Spleen (tissue), 11 donors: ENCODE measurements at regions not wholly inside any gene's neighbourhood (a gene's known extent, or its start where the extent isn't known, plus 50 kb on each side); places are given as distances from the start of the nearest gene placed in this dataset.

Experiments used
- DNase-seq: peaks from one replicate; pipeline ENCODE4 v3.0.0-alpha.2; 2020
- H3K27ac ChIP-seq, 8 donors: fragments of 200-600 bp; sonication (generic) in 7 of 8; 1 replicate in 4 of 8; 2 replicates in 4 of 8; pipeline versions ENCODE4 v1.5.0 to v1.8.0; 2016 to 2021; ENCODE audit warnings: inconsistent platforms in 4 of 8, mild to moderate bottlenecking in 4 of 8, moderate library complexity in 1 of 8
- H3K27me3 ChIP-seq, 7 donors: fragments of 200-600 bp; sonication (generic) in 6 of 7; replicated peaks in 1 of 7; 1 replicate in 4 of 7; 2 replicates in 3 of 7; pipeline versions ENCODE4 v1.5.0 to v1.8.0; 2016 to 2021; ENCODE audit warnings: inconsistent platforms in 3 of 7, mild to moderate bottlenecking in 1 of 7
- H3K36me3 ChIP-seq, 6 donors: fragments of 200-600 bp; sonication (generic) in 5 of 6; 1 replicate in 4 of 6; 2 replicates in 2 of 6; pipeline versions ENCODE4 v1.5.0 to v1.8.0; 2016 to 2021; ENCODE audit warnings: inconsistent platforms in 2 of 6
- H3K4me1 ChIP-seq, 6 donors: fragments of 200-600 bp; sonication (generic) in 5 of 6; 1 replicate in 3 of 6; 2 replicates in 3 of 6; pipeline versions ENCODE4 v1.5.0 to v1.8.0; 2016 to 2021; ENCODE audit warnings: inconsistent platforms in 3 of 6
- H3K4me3 ChIP-seq, 8 donors: fragments of 200-600 bp; sonication (generic) in 7 of 8; 1 replicate in 4 of 8; 2 replicates in 4 of 8; pipeline versions ENCODE4 v1.5.0 to v1.8.0; 2016 to 2021; ENCODE audit warnings: inconsistent platforms in 4 of 8, mild to moderate bottlenecking in 4 of 8, moderate library complexity in 2 of 8
- H3K9me3 ChIP-seq, 8 donors: fragments of 200-600 bp; sonication (generic) in 7 of 8; 1 replicate in 4 of 8; 2 replicates in 4 of 8; pipeline versions ENCODE4 v1.5.0 to v1.8.0; 2016 to 2021; ENCODE audit warnings: inconsistent platforms in 4 of 8
- CTCF ChIP-seq, 11 experiments: fragments of 200-600 bp in 7 of 11; fragments of 450-650 bp in 4 of 11; sonication (generic) in 4 of 11; IDR thresholded peaks in 8 of 11; conservative IDR thresholded peaks in 3 of 11; 1 replicate in 7 of 11; 2 replicates in 4 of 11; pipeline versions ENCODE4 v1.4.0 to v1.8.0; 2016 to 2021; ENCODE audit warnings: antibody characterized with exemption in 11 of 11, inconsistent platforms in 4 of 11, mild to moderate bottlenecking in 1 of 11
- POLR2A ChIP-seq, 3 donors: fragments of 450-650 bp; IDR thresholded peaks; one replicate each; pipeline ENCODE4 v1.5.1; 2017; ENCODE audit warnings: antibody characterized with exemption in 3 of 3, mild to moderate bottlenecking in 1 of 3
- POLR2AphosphoS5 ChIP-seq, 3 donors: sonication (generic); formaldehyde crosslinking; IDR thresholded peaks; one replicate each; pipeline ENCODE4 v1.5.1; 2017; ENCODE audit warnings: antibody characterized with exemption in 3 of 3
- WGBS, 5 donors: extraction: QIAGEN DNeasy Blood & Tissue Kit in 3 of 5; methylation state at CpG; one replicate each; pipeline versions ENCODE4 v1.1.5 to v1.1.7; 2013 to 2018; 5-methylcytosine and 5-hydroxymethylcytosine counted together
- intact Hi-C: fragments of 100-400 bp; cut with DNase I; formaldehyde crosslinking; loops from one replicate; pipeline ENCODE4 v1.15.0; 2023; ENCODE audit warnings: low total_unique reads
- donor health status: healthy with polysubstance abuse.
- donor health status: DM: no; HTN: no; CAD: no; lungs with moderate emphysema.
- donor health status: DM: no; HTN: no; CAD: no.
- donor health status: Bipolar disorder and iron deficiency.
- donor health status: healthy.
- donor health status: DM: no; HTN: no; CAD: no.
- donor health status: DM: yes; HTN: yes; CAD: no.

DNA sequence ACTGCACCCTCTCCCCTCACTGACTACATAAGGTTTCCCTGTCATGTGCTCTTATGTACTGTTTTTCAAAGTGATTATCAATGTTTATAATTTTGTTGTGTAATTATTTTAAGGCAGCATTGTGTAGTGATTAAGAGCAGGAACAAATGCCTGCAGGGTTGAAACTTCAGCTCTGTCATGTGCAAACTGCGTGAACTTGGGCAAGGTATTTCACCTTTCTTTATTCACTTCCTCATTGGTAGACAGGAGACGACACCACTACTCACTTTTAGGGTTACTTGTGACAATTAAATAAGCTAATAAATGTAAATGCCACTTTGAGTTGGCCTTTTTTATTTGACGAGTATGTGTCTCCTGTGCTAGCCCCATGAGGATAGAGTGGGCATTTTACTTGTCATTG is 86.5 kb upstream of the E2F8 start:
- Histone ChIP-seq H3K27ac (no peak overlapping the region), H3K9me3 (no peaks in the 10 kb centered on the region), H3K4me3 (no peak overlapping the region), H3K4me1 (no peaks in the 10 kb centered on the region), H3K36me3 (no peaks in the 10 kb centered on the region), H3K27me3 (peaks cover 0 to 3% (median 0%) of the 10 kb centered on the region in 7 donors)
- TF ChIP-seq POLR2A (IDR thresholded peaks at IDR 0.05) = no peak
- no peak for TF ChIP-seq POLR2AphosphoS5 (IDR thresholded peaks at IDR 0.05)
- no peak for TF ChIP-seq CTCF (IDR thresholded peaks at IDR 0.05 in 8 of 11, conservative IDR thresholded peaks at IDR 0.05 in 3 of 11)
- DNase-seq = no peak
- WGBS, 5 donors = 63 to 84% (median 74%) methylated on average over 3 of the region's 3 CpGs
- intact Hi-C loops = no loop called here

DNA sequence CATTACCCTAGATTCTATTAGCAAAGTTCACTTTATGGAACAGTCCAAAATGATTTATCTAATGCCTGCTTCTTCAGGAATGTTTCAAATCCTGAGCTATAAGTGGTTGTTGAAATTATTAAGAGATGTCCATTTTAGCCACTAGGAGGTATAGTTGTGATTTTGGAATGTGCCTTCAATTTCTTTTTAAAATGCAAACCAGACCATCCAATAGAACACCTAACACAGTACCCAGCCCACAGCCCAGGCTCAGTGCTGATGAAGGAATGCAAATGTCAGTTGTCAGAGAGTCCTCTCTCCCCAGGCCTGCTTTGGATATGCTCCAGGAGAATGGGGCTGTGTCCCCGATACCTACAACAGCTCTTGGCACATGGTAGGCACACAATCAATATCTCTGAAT is 85.8 kb upstream of the E2F8 start:
- H3K9me3 ChIP-seq = no peaks in the 10 kb centered on the region
- no peak overlapping the region for H3K27ac ChIP-seq
- H3K4me3 ChIP-seq = no peak overlapping the region
- H3K36me3 ChIP-seq = no peaks in the 10 kb centered on the region
- H3K4me1 ChIP-seq = no peaks in the 10 kb centered on the region
- intact Hi-C loops = no loop called here
- no peak for DNase-seq
- H3K27me3 ChIP-seq = peaks cover 0 to 7% (median 0%) of the 10 kb centered on the region in 7 donors
- TF ChIP-seq POLR2A (IDR thresholded peaks at IDR 0.05) (no peak), CTCF (IDR thresholded peaks at IDR 0.05 in 8 of 11, conservative IDR thresholded peaks at IDR 0.05 in 3 of 11) (peak in 1 of 11 experiments; percentile 14)
- WGBS, 5 donors = 57 to 100% (median 92%) methylated on average over 1 of the region's 1 CpG

DNA sequence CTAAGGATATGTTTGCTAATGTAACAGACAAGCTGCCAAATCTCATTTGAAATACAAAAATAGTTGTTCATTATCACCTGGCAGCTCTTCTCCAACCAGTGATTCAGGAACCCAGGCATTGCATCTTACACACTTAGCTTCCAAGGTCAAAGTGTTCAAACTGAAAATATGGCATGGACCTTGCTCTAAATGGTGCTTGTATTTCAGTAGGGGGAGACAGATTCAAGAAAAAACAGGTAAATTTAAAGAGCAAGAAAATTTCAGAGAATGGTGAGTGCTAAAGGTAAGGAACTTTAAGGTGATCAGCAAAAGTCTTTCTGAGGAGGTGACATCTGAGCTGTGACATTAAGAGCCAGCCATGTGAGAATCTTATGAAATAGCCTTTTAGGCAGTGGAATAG is 82.8 kb upstream of the E2F8 start:
- intact Hi-C loops = no loop called here
- peaks cover 0 to 19% (median 3%) of the 10 kb centered on the region in 7 donors for H3K27me3 ChIP-seq

GRCh38 chr11:19321351-19321750 is 80.6 kb upstream of the E2F8 start:
- Histone ChIP-seq H3K4me1 (no peaks in the 10 kb centered on the region), H3K27me3 (peaks cover 0 to 19% (median 3%) of the 10 kb centered on the region in 7 donors), H3K36me3 (no peaks in the 10 kb centered on the region), H3K27ac (no peak overlapping the region), H3K9me3 (no peaks in the 10 kb centered on the region), H3K4me3 (no peak overlapping the region)
- TF ChIP-seq POLR2AphosphoS5 (IDR thresholded peaks at IDR 0.05) (no peak), CTCF (IDR thresholded peaks at IDR 0.05 in 8 of 11, conservative IDR thresholded peaks at IDR 0.05 in 3 of 11) (no peak), POLR2A (IDR thresholded peaks at IDR 0.05) (no peak)
- 64 to 77% (median 72%) methylated on average over 2 of the region's 2 CpGs for WGBS, 5 donors
- intact Hi-C loops = no loop called here
- DNase-seq = no peak

More for the DNA sequence above, 82.8 kb upstream of the E2F8 start:
- H3K27ac ChIP-seq = no peak overlapping the region
- no peaks in the 10 kb centered on the region for H3K9me3 ChIP-seq
- DNase-seq = no peak
- no peaks in the 10 kb centered on the region for H3K36me3 ChIP-seq
- no peak overlapping the region for H3K4me3 ChIP-seq
- no peaks in the 10 kb centered on the region for H3K4me1 ChIP-seq
- TF ChIP-seq CTCF (IDR thresholded peaks at IDR 0.05 in 8 of 11, conservative IDR thresholded peaks at IDR 0.05 in 3 of 11) = no peak
- TF ChIP-seq POLR2A (IDR thresholded peaks at IDR 0.05) = no peak
- no peak for TF ChIP-seq POLR2AphosphoS5 (IDR thresholded peaks at IDR 0.05)
